ENCODE measurements at regions not wholly inside any gene's neighbourhood (a gene's known extent, or its start where the extent isn't known, plus 50 kb on each side); places are given as distances from the start of the nearest gene placed in this dataset.
A peak's percentile ranks its signal among the peaks of the same experiment; 100 is the strongest.

GRCh38 chr9:121557581-121558447 lies 58.2 kb upstream of the GGTA1 start:
- H3K18ac ChIP-seq (ENCODE audit: low read length) = peak overlapping the region; percentile 82
- peaks cover 4% of the 10 kb centered on the region for H3K4me1 ChIP-seq (ENCODE audit: control insufficient read depth, low read depth, low read length)
- no peaks in the 10 kb centered on the region for H3K79me1 ChIP-seq (ENCODE audit: low read length)
- H2BK5ac ChIP-seq (ENCODE audit: low read length) = peak overlapping the region; percentile 47
- peak overlapping the region; percentile 41 for H3K27ac ChIP-seq (ENCODE audit: low read depth, low read length)
- peak; percentile 89 for DNase-seq
- peak overlapping the region; percentile 26 for H3K4ac ChIP-seq (ENCODE audit: low read depth, low read length)
- no peak overlapping the region for H2BK15ac ChIP-seq (replicated peaks; ENCODE audit: low read depth)
- H3K9ac ChIP-seq (ENCODE audit: low read length) = peak overlapping the region; percentile 50
- H2AK5ac ChIP-seq (ENCODE audit: low read length) = no peak overlapping the region
- H3K79me2 ChIP-seq (ENCODE audit: control insufficient read depth, insufficient read depth, low read length) = no peaks in the 10 kb centered on the region
- no peaks in the 10 kb centered on the region for H3K36me3 ChIP-seq (ENCODE audit: control insufficient read depth, insufficient read depth, low read length)
- H3K56ac ChIP-seq (ENCODE audit: low read length) = peak overlapping the region; percentile 84
- H3K4me2 ChIP-seq (ENCODE audit: low read length) = no peak overlapping the region
- H4K5ac ChIP-seq (ENCODE audit: low read length) = no peak overlapping the region
- no peak overlapping the region for H3K23ac ChIP-seq (ENCODE audit: low read length)
- WGBS (ENCODE audit: extremely low coverage, insufficient coverage, low lambda C conversion rate) = no CpG with 5 or more reads among the region's 15 CpGs
- H3K4me3 ChIP-seq (ENCODE audit: low read length) = no peak overlapping the region
- H2BK120ac ChIP-seq (ENCODE audit: low read depth, low read length) = no peak overlapping the region
- H4K8ac ChIP-seq (ENCODE audit: low read depth, low read length) = no peak overlapping the region
- H3K27me3 ChIP-seq (ENCODE audit: insufficient read depth, low read length, poor library complexity) = no peaks in the 10 kb centered on the region

- no peak overlapping the region for H4K5ac ChIP-seq (ENCODE audit: low read length)
- H3K27ac ChIP-seq (ENCODE audit: low read depth, low read length) = peak overlapping the region; percentile 41
- no CpG with 5 or more reads among the region's 7 CpGs for WGBS (ENCODE audit: extremely low coverage, insufficient coverage, low lambda C conversion rate)
Observed at GRCh38 chr9:121558473-121558872, 58.8 kb upstream of the GGTA1 start.

GRCh38 chr9:121559183-121559582 lies 59.5 kb upstream of the GGTA1 start:
- Histone ChIP-seq H2BK5ac (ENCODE audit: low read length) (no peak overlapping the region), H3K27me3 (ENCODE audit: insufficient read depth, low read length, poor library complexity) (no peaks in the 10 kb centered on the region), H4K5ac (ENCODE audit: low read length) (no peak overlapping the region), H3K9ac (ENCODE audit: low read length) (no peak overlapping the region), H3K27ac (ENCODE audit: low read depth, low read length) (no peak overlapping the region), H2BK120ac (ENCODE audit: low read depth, low read length) (no peak overlapping the region), H3K79me1 (ENCODE audit: low read length) (no peaks in the 10 kb centered on the region), H2BK15ac (replicated peaks; ENCODE audit: low read depth) (no peak overlapping the region), H3K36me3 (ENCODE audit: control insufficient read depth, insufficient read depth, low read length) (no peaks in the 10 kb centered on the region), H4K8ac (ENCODE audit: low read depth, low read length) (no peak overlapping the region), H3K18ac (ENCODE audit: low read length) (no peak overlapping the region), H3K56ac (ENCODE audit: low read length) (no peak overlapping the region), H3K4ac (ENCODE audit: low read depth, low read length) (no peak overlapping the region), H3K4me3 (ENCODE audit: low read length) (no peak overlapping the region), H3K23ac (ENCODE audit: low read length) (no peak overlapping the region), H2AK5ac (ENCODE audit: low read length) (no peak overlapping the region), H3K79me2 (ENCODE audit: control insufficient read depth, insufficient read depth, low read length) (no peaks in the 10 kb centered on the region), H3K4me2 (ENCODE audit: low read length) (no peak overlapping the region), H3K4me1 (ENCODE audit: control insufficient read depth, low read depth, low read length) (peaks cover 4% of the 10 kb centered on the region)
- WGBS (ENCODE audit: extremely low coverage, insufficient coverage, low lambda C conversion rate) = no CpG with 5 or more reads among the region's 7 CpGs
- DNase-seq = no peak

More at GRCh38 chr9:121558473-121558872, 58.8 kb upstream of the GGTA1 start:
- Histone ChIP-seq H3K79me1 (ENCODE audit: low read length) (no peaks in the 10 kb centered on the region), H3K18ac (ENCODE audit: low read length) (peak overlapping the region; percentile 82), H3K79me2 (ENCODE audit: control insufficient read depth, insufficient read depth, low read length) (no peaks in the 10 kb centered on the region), H3K4ac (ENCODE audit: low read depth, low read length) (peak overlapping the region; percentile 26), H3K23ac (ENCODE audit: low read length) (no peak overlapping the region), H3K9ac (ENCODE audit: low read length) (no peak overlapping the region), H3K56ac (ENCODE audit: low read length) (peak overlapping the region; percentile 56), H2BK5ac (ENCODE audit: low read length) (no peak overlapping the region), H2AK5ac (ENCODE audit: low read length) (no peak overlapping the region), H3K4me1 (ENCODE audit: control insufficient read depth, low read depth, low read length) (peaks cover 4% of the 10 kb centered on the region), H3K27me3 (ENCODE audit: insufficient read depth, low read length, poor library complexity) (no peaks in the 10 kb centered on the region), H3K36me3 (ENCODE audit: control insufficient read depth, insufficient read depth, low read length) (no peaks in the 10 kb centered on the region), H3K4me3 (ENCODE audit: low read length) (no peak overlapping the region), H2BK120ac (ENCODE audit: low read depth, low read length) (no peak overlapping the region), H2BK15ac (replicated peaks; ENCODE audit: low read depth) (no peak overlapping the region), H3K4me2 (ENCODE audit: low read length) (no peak overlapping the region), H4K8ac (ENCODE audit: low read depth, low read length) (no peak overlapping the region)
- no peak for DNase-seq

- H3K27ac ChIP-seq (ENCODE audit: low read depth, low read length) = no peak overlapping the region
- no peak overlapping the region for H3K4me3 ChIP-seq (ENCODE audit: low read length)
- H3K23ac ChIP-seq (ENCODE audit: low read length) = no peak overlapping the region
- H3K79me2 ChIP-seq (ENCODE audit: control insufficient read depth, insufficient read depth, low read length) = no peaks in the 10 kb centered on the region
- H3K9ac ChIP-seq (ENCODE audit: low read length) = no peak overlapping the region
- no peak overlapping the region for H3K4ac ChIP-seq (ENCODE audit: low read depth, low read length)
- no peak overlapping the region for H2BK15ac ChIP-seq (replicated peaks; ENCODE audit: low read depth)
- H3K4me1 ChIP-seq (ENCODE audit: control insufficient read depth, low read depth, low read length) = peaks cover 4% of the 10 kb centered on the region
- WGBS (ENCODE audit: extremely low coverage, insufficient coverage, low lambda C conversion rate) = no CpG with 5 or more reads among the region's 11 CpGs
- no peaks in the 10 kb centered on the region for H3K27me3 ChIP-seq (ENCODE audit: insufficient read depth, low read length, poor library complexity)
- no peaks in the 10 kb centered on the region for H3K79me1 ChIP-seq (ENCODE audit: low read length)
- H3K56ac ChIP-seq (ENCODE audit: low read length) = no peak overlapping the region
- no peak for DNase-seq
- H3K36me3 ChIP-seq (ENCODE audit: control insufficient read depth, insufficient read depth, low read length) = no peaks in the 10 kb centered on the region
- no peak overlapping the region for H3K4me2 ChIP-seq (ENCODE audit: low read length)
- H4K8ac ChIP-seq (ENCODE audit: low read depth, low read length) = no peak overlapping the region
- H2AK5ac ChIP-seq (ENCODE audit: low read length) = no peak overlapping the region
- no peak overlapping the region for H2BK5ac ChIP-seq (ENCODE audit: low read length)
- no peak overlapping the region for H3K18ac ChIP-seq (ENCODE audit: low read length)
- no peak overlapping the region for H4K5ac ChIP-seq (ENCODE audit: low read length)
- H2BK120ac ChIP-seq (ENCODE audit: low read depth, low read length) = no peak overlapping the region
Observed at GRCh38 chr9:121560921-121561320, 61.3 kb upstream of the GGTA1 start.

GRCh38 chr9:121561385-121562222 lies 62.0 kb upstream of the GGTA1 start:
- H2AK5ac ChIP-seq (ENCODE audit: low read length) = no peak overlapping the region
- no peak overlapping the region for H2BK120ac ChIP-seq (ENCODE audit: low read depth, low read length)
- no peaks in the 10 kb centered on the region for H3K27me3 ChIP-seq (ENCODE audit: insufficient read depth, low read length, poor library complexity)
- no peak overlapping the region for H2BK15ac ChIP-seq (replicated peaks; ENCODE audit: low read depth)
- no peak overlapping the region for H3K9ac ChIP-seq (ENCODE audit: low read length)
- H3K4me1 ChIP-seq (ENCODE audit: control insufficient read depth, low read depth, low read length) = peaks cover 4% of the 10 kb centered on the region
- no peak overlapping the region for H3K4me3 ChIP-seq (ENCODE audit: low read length)
- H3K18ac ChIP-seq (ENCODE audit: low read length) = no peak overlapping the region
- H3K4me2 ChIP-seq (ENCODE audit: low read length) = no peak overlapping the region
- H3K79me1 ChIP-seq (ENCODE audit: low read length) = no peaks in the 10 kb centered on the region
- H3K36me3 ChIP-seq (ENCODE audit: control insufficient read depth, insufficient read depth, low read length) = no peaks in the 10 kb centered on the region
- H3K79me2 ChIP-seq (ENCODE audit: control insufficient read depth, insufficient read depth, low read length) = no peaks in the 10 kb centered on the region
- no peak overlapping the region for H3K4ac ChIP-seq (ENCODE audit: low read depth, low read length)
- H4K5ac ChIP-seq (ENCODE audit: low read length) = no peak overlapping the region
- no peak overlapping the region for H3K27ac ChIP-seq (ENCODE audit: low read depth, low read length)
- H4K8ac ChIP-seq (ENCODE audit: low read depth, low read length) = no peak overlapping the region
- WGBS (ENCODE audit: extremely low coverage, insufficient coverage, low lambda C conversion rate) = no CpG with 5 or more reads among the region's 7 CpGs
- DNase-seq = no peak
- H3K56ac ChIP-seq (ENCODE audit: low read length) = no peak overlapping the region
- no peak overlapping the region for H2BK5ac ChIP-seq (ENCODE audit: low read length)
- H3K23ac ChIP-seq (ENCODE audit: low read length) = peak overlapping the region; percentile 15
